Hepatocyte (in vitro differentiated cells): ENCODE measurements at regions not wholly inside any gene's neighbourhood (a gene's known extent, or its start where the extent isn't known, plus 50 kb on each side); places are given as distances from the start of the nearest gene placed in this dataset.

Experiments used
- DNase-seq: peaks from one replicate; pipeline ENCODE4 v3.0.0-alpha.2; 2016; ENCODE audit warnings: low spot score
- H2AFZ ChIP-seq: fragments of 200-600 bp; sonication (generic); 2 replicates; pipeline ENCODE4 v1.6.0; 2016; ENCODE audit warnings: antibody characterized with exemption, mild to moderate bottlenecking
- H3K27ac ChIP-seq: fragments of 200-600 bp; sonication (generic); 2 replicates; pipeline ENCODE4 v1.5.1; 2016; ENCODE audit warnings: mild to moderate bottlenecking
- H3K27me3 ChIP-seq: fragments of 200-600 bp; sonication (generic); 2 replicates; pipeline ENCODE4 v1.6.1; 2016
- H3K36me3 ChIP-seq: fragments of 200-600 bp; sonication (generic); replicated peaks from 2 replicates; pipeline ENCODE4 v1.5.1; 2016; ENCODE audit warnings: low read depth; ENCODE audit not compliant: insufficient read depth
- H3K4me1 ChIP-seq: fragments of 200-600 bp; sonication (generic); 2 replicates; pipeline ENCODE4 v1.5.1; 2016; ENCODE audit warnings: mild to moderate bottlenecking, moderate library complexity; ENCODE audit not compliant: insufficient read depth
- H3K4me2 ChIP-seq: fragments of 200-600 bp; sonication (generic); 2 replicates; pipeline ENCODE4 v1.6.0; 2016
- H3K4me3 ChIP-seq: fragments of 200-600 bp; sonication (generic); 2 replicates; pipeline ENCODE4 v1.5.1; 2016; ENCODE audit warnings: mild to moderate bottlenecking
- H3K79me2 ChIP-seq: fragments of 200-600 bp; sonication (generic); 2 replicates; pipeline ENCODE4 v1.6.0; 2017; ENCODE audit warnings: mild to moderate bottlenecking
- H3K9me2 ChIP-seq: fragments of 200-600 bp; sonication (generic); replicated peaks from 2 replicates; pipeline ENCODE4 v1.6.0; 2017; ENCODE audit warnings: mild to moderate bottlenecking; ENCODE audit not compliant: insufficient read depth
- H3K9me3 ChIP-seq: fragments of 200-600 bp; sonication (generic); 2 replicates; pipeline ENCODE4 v1.5.1; 2016; ENCODE audit warnings: low read depth, mild to moderate bottlenecking
- H4K20me1 ChIP-seq: fragments of 200-600 bp; sonication (generic); 2 replicates; pipeline ENCODE4 v1.6.0; 2016; ENCODE audit warnings: mild to moderate bottlenecking; ENCODE audit not compliant: insufficient read depth, poor library complexity, severe bottlenecking
- CTCF ChIP-seq: fragments of 200-600 bp; sonication (generic); IDR thresholded peaks from 2 replicates; pipeline ENCODE4 v1.5.1; 2016; ENCODE audit warnings: antibody characterized with exemption, mild to moderate bottlenecking; ENCODE audit not compliant: poor library complexity
- EZH2 ChIP-seq: fragments of 200-600 bp; sonication (generic); IDR thresholded peaks from 2 replicates; pipeline ENCODE4 v1.6.1; 2016; ENCODE audit warnings: antibody characterized with exemption, mild to moderate bottlenecking, borderline replicate concordance
- EZH2phosphoT487 ChIP-seq: fragments of 200-600 bp; sonication (generic); IDR thresholded peaks from one replicate; pipeline ENCODE4 v1.6.1; 2018; ENCODE audit warnings: antibody characterized with exemption, mild to moderate bottlenecking, low read depth, moderate library complexity; ENCODE audit not compliant: unreplicated experiment, severe bottlenecking
- WGBS: methylation state at CpG from one replicate; pipeline ENCODE4 v1.1.6; 2016; ENCODE audit warnings: low lambda C conversion rate; ENCODE audit errors: missing lambda C conversion rate; 5-methylcytosine and 5-hydroxymethylcytosine counted together

- Histone ChIP-seq H3K4me2 (no peak overlapping the region), H3K27me3 (no peaks in the 10 kb centered on the region), H3K4me1 (peaks cover 37% of the 10 kb centered on the region), H2AFZ (no peak overlapping the region), H3K36me3 (no peaks in the 10 kb centered on the region), H4K20me1 (no peaks in the 10 kb centered on the region), H3K4me3 (no peak overlapping the region), H3K27ac (no peak overlapping the region), H3K79me2 (no peaks in the 10 kb centered on the region), H3K9me2 (no peaks in the 10 kb centered on the region), H3K9me3 (no peaks in the 10 kb centered on the region)
- no peak for DNase-seq
- WGBS, result 87% methylated on average over 4 of the region's 4 CpGs
- TF ChIP-seq CTCF (no peak), EZH2 (no peak), EZH2phosphoT487 (no peak)
Observed at GRCh38 chr2:237260686-237261085, 153.3 kb downstream of the COL6A3 start.

- Histone ChIP-seq H3K4me3 (no peak overlapping the region), H3K36me3 (no peaks in the 10 kb centered on the region), H3K9me2 (no peaks in the 10 kb centered on the region), H2AFZ (no peak overlapping the region), H4K20me1 (no peaks in the 10 kb centered on the region), H3K27me3 (no peaks in the 10 kb centered on the region), H3K4me2 (no peak overlapping the region), H3K4me1 (peaks cover 37% of the 10 kb centered on the region), H3K27ac (no peak overlapping the region), H3K79me2 (no peaks in the 10 kb centered on the region), H3K9me3 (no peaks in the 10 kb centered on the region)
- 72% methylated on average over 3 of the region's 3 CpGs for WGBS
- TF ChIP-seq CTCF (no peak), EZH2phosphoT487 (no peak), EZH2 (no peak)
- DNase-seq, result no peak
Observed at GRCh38 chr2:237261327-237261726, 152.6 kb downstream of the COL6A3 start.

GRCh38 chr2:237262838-237263771 lies 150.9 kb downstream of the COL6A3 start:
- DNase-seq, result no peak
- H3K4me3 ChIP-seq, result no peak overlapping the region
- no peak overlapping the region for H3K27ac ChIP-seq
- H3K4me2 ChIP-seq, result no peak overlapping the region
- no peak overlapping the region for H2AFZ ChIP-seq
- no peaks in the 10 kb centered on the region for H3K27me3 ChIP-seq
- WGBS, result 89% methylated on average over 10 of the region's 10 CpGs
- H3K79me2 ChIP-seq, result no peaks in the 10 kb centered on the region
- H3K36me3 ChIP-seq, result no peaks in the 10 kb centered on the region
- no peak for TF ChIP-seq EZH2
- no peaks in the 10 kb centered on the region for H3K9me2 ChIP-seq
- peaks cover 22% of the 10 kb centered on the region for H3K4me1 ChIP-seq
- H3K9me3 ChIP-seq, result no peaks in the 10 kb centered on the region
- no peaks in the 10 kb centered on the region for H4K20me1 ChIP-seq

- Histone ChIP-seq H3K27ac (no peak overlapping the region), H3K36me3 (no peaks in the 10 kb centered on the region), H3K9me3 (no peaks in the 10 kb centered on the region), H3K9me2 (no peaks in the 10 kb centered on the region), H3K4me2 (no peak overlapping the region), H2AFZ (no peak overlapping the region), H3K27me3 (no peaks in the 10 kb centered on the region), H3K4me3 (no peak overlapping the region), H3K4me1 (peaks cover 8% of the 10 kb centered on the region), H3K79me2 (no peaks in the 10 kb centered on the region), H4K20me1 (no peaks in the 10 kb centered on the region)
- 79% methylated on average over 18 of the region's 18 CpGs for WGBS
- no peak for TF ChIP-seq EZH2phosphoT487
- DNase-seq, result no peak
Observed at GRCh38 chr2:237264480-237265219, 149.3 kb downstream of the COL6A3 start.
